ENCODE measurements at regions not wholly inside any gene's neighbourhood (a gene's known extent, or its start where the extent isn't known, plus 50 kb on each side); places are given as distances from the start of the nearest gene placed in this dataset.
"Not testable (repeated sequence)": the region's sequence is repeated elsewhere in the genome, so short reads cannot be mapped to it uniquely, and the experiment has no call there.

DNA sequence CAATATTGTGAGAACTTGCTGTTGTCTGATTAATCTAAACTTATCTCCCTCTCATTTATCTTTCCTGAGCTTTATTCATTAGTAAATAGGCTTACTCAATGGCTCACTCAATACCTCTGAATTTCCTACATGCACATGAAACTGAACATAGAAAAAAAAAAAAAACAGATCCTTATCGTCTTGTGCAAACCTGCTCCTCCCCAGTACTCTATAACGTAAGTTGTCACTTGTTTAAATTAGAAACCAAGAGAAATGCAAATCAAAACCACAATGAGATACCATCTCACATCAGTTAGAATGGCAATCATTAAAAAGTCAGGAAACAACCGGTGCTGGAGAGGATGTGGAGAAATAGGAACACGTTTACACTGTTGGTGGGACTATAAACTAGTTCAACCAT is 96.1 kb downstream of the SLC25A46 start:
- TF ChIP-seq, protein P1, sequence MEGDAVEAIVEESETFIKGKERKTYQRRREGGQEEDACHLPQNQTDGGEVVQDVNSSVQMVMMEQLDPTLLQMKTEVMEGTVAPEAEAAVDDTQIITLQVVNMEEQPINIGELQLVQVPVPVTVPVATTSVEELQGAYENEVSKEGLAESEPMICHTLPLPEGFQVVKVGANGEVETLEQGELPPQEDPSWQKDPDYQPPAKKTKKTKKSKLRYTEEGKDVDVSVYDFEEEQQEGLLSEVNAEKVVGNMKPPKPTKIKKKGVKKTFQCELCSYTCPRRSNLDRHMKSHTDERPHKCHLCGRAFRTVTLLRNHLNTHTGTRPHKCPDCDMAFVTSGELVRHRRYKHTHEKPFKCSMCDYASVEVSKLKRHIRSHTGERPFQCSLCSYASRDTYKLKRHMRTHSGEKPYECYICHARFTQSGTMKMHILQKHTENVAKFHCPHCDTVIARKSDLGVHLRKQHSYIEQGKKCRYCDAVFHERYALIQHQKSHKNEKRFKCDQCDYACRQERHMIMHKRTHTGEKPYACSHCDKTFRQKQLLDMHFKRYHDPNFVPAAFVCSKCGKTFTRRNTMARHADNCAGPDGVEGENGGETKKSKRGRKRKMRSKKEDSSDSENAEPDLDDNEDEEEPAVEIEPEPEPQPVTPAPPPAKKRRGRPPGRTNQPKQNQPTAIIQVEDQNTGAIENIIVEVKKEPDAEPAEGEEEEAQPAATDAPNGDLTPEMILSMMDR (IDR thresholded peaks at IDR 0.05 in 8 of 11, conservative IDR thresholded peaks at IDR 0.05 in 3 of 11), result not testable (repeated sequence)
- not testable (repeated sequence) for TF ChIP-seq POLR2A (IDR thresholded peaks at IDR 0.05)
